Stimulated activated CD4-positive, alpha-beta T cell treated with anti-CD3 and anti-CD28 coated beads, Interleukin-1b, Interleukin-23, amount 100 ng/mL, for 1 hour (primary cell): ENCODE measurements at regions not wholly inside any gene's neighbourhood (a gene's known extent, or its start where the extent isn't known, plus 50 kb on each side); places are given as distances from the start of the nearest gene placed in this dataset.

Source experiments
- DNase-seq, 2 donors: peaks; one replicate each; pipeline ENCODE4 v3.0.0-alpha.2; 2020; ENCODE audit warnings: low read depth in 2 of 2

DNA sequence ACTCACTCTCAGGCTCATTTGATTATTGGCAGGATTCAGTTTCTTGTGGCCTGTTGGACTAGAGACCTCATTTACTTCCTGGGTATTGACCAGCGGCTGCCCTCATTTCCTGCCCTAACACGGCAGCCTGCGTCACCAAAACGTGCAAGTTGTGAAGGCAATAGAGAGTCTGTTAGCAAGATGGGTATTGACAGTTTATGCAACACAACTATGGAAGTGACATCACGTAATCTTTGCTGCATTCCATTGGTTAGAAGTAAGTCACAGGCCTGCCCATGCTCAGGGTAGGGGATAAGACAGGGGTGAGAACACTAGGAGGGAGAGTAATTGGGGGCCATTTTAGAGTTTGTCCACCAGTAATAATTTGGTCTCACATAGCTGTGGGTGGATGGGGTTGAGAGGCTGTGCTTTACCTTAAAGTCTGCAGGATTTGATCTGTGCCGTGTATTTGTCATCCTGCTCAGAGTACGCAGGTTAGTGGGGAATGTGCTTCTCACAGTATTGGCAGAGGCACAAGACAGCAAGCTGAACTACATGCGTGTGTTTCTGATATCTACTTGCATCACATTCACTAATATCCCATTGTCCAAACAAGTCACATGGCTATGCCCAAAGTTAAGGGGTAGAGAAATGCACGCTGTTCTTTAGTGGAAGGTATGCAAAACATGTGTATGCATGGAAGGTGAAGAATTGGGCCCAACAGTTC is 83.3 kb downstream of the EDEM1 start:
- DNase-seq, result no peak

DNA sequence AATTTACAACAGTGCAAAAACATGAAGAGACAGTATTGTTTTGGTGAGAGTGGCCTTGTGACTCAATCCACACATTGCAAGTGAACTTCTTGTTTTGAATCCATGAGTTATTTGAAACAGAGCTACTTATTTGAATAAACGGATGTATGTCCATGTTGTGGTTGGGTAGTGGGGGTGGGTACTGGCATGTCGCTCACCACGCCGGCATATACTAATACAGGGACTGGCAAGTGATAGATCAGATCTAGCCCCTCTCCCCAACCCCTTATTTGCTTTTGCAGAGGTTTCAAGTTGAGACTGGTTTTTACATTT is 83.8 kb downstream of the EDEM1 start:
- DNase-seq, result no peak

DNA sequence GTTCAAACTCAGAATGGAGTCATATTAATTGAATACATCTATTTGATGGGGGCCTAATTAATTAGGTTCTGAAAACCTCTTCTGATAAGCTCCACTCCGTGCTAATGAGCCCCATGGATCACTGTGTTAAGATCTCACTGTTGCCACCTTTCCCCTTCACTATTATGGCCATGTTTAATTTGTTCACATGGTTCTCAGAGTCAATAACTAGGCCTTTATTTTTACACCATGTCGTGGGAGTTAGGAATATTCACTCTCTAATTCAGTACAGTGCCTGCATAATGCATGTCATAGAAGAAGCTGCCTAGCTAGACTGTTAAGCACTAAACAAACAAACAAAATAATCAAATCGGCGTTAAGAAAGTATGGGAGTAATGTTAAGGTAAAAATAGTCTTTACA is 84.9 kb downstream of the EDEM1 start:
- no peak for DNase-seq

DNA sequence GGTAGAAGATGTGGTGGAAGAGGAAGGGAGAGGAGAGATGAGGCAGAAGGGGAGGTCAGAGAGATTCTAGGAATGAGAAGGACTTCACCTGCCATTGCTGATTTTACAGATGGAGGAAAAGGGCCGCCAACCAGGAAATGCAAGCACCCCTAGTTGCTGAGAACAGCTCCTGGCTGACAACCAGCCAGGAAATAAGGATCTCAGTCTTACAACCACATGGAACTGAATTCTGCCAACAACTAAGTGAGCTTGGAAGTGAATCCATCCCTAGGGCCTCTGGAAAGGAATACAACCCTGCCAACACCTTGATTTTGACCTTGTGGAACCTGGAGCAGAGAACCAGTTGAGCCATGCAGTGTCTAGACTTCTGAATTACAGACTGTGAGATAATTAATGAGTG is 86.6 kb downstream of the EDEM1 start:
- DNase-seq, result no peak

DNA sequence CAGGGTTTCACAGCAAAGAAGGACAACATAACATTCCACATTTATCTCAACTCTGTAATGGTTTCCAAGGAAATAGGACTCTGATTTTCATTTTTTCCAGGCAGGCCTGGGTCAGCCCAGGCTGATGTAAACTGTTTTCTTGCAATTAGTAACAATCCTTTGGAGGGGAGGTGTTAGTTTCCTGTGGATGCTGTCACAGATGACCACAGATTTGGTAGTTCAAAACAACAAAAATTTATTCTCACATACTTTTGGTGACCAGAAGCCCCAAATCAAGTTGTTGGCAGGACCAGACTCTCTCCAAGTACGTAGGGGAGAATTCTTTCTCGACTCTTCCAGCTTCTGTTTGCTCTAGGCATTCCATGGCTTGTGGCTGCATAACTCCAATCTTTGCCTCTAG is 88.0 kb downstream of the EDEM1 start:
- no peak for DNase-seq

DNA sequence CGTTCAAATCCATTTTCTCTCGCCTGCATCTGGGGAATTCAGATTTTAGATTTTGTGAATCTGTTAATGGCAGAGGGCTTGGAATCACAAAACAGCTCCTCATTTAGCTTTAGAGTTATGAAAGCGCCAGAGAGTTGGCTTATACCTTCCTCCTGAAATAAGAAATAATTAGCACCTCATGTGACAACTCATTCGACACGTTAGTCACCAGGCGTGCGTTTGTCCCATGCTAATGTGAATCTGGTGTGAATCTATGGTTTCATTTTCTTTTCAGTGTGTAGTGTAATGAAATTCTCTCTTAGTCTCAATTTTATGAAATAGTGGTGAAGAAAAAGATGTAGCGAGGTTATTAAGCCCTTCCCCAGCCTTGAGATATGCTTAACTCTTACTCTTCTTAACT is 89.4 kb downstream of the EDEM1 start:
- no peak for DNase-seq

DNA sequence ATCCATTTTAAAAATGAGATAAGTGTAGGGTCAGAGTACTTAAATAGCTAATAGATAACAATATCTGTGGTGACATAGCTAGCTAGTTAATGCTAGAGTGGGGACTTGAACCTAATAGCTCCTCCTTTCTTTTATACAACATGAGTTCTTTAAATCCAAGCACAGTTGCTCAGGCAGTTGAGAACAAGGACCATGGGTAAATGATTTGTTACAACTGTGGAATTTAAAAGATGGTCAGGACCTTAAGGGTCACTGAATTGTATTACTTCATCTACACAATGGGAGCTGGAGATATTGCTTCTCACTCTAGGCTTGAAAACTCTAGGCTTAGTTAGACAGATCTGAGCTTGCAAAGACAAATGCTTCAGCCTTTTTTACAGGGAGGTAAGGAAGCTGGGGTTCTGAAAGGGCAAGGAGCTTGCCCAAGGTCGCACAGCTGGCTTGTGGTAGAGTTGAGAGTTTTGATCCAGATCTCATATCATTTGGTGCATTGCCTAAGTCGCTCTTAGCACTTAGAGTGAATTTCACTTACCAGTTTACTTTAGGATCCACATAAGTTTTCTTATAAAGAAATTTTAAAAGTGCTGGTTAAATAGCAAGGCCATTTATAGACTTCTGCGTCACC is 90.2 kb downstream of the EDEM1 start:
- DNase-seq, result no peak

DNA sequence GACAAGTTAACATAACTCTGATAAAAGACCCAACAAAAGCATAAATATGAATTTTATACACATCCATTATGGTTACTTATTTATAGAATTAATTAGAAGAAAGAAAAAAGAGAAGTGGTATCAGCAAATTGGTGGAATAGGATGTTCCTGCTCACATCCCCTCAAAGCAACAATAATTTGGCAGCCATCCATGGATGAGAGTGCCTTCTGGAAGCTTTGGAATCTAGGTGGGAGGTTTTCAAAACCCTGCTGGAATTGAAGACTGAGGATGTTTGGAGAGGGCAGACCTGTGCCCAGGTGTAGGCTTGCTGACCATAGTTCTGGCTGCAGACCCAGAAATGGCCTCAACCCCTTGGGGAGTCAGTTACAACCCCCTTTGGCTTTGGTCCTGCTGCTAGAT is 91.2 kb downstream of the EDEM1 start:
- no peak for DNase-seq

DNA sequence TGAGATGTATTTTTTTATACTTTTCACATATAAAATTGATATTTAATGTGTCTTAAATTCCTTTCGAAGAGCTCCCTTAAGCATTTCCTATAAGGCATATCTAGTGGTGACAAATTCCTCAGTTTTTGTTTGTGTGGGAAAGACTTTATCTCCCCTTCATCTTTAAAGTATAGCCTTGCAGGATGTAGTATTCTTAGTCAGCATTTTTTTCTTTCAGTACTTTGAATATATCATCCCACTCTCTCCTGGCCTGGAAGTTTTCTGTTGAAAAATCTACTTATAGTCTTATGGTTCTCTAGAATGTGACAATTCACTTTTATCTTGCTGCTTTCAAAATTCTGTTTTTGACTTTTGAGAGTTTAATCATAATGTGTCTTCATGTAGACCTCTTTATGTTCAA is 95.2 kb downstream of the EDEM1 start:
- no peak for DNase-seq

DNA sequence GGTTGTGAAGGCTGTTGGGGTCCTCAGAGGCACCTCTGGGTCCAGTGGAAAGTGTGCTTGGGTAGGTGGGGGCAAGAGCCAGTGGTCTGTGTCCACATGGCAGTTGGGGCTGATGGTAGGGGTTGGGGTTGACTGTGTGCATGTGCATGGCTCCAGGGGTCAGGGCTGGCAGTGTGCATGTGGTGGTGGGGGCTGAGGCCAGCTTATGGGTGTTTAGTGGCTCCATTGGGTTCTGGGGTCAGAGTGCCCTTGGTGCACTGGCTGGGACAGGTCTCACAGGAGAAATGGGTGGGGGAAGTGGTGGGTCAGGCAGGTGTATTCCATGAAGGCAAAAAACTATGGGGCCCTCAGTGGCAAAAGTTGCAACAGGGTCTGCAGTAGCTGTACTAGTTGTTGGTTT is 97.9 kb downstream of the EDEM1 start:
- no peak for DNase-seq

DNA sequence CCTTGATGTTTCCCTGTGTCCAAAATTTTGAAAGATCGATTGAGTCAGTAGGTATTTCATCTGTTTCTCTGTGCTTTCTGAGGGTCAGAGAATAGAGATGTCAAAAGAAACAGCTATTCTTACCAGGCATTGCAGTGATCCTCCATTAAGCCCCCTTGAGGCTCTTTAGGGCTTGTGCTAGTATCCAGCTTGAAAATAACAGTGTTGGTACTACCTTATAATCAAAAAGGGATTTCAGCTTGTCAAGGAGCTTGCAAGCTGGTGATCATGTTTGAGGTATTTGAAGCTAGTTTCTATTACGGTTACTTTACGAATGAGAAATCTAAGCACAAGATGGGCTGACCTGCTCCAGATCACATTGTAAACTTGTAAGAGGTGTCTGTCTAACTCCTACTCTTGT is 103.4 kb downstream of the EDEM1 start:
- no peak for DNase-seq

DNA sequence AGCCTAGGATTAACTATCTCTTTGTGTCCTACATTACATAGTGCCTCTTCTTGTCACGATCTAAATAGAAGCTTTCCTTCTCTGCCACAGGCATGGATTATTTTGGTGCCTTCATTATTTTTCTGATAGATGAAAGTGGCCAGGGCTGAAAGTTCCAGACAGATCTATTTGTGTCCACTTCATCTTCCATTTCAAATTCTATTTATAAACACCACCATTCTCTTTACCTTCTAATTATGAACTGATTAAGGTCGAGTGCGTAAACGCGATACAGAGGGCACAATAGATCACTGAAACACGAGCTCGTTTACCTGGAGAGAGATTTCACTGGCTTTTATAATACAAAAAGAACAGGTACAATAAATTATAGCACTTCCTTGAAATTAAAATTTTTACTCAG is 105.0 kb downstream of the EDEM1 start:
- no peak for DNase-seq

DNA sequence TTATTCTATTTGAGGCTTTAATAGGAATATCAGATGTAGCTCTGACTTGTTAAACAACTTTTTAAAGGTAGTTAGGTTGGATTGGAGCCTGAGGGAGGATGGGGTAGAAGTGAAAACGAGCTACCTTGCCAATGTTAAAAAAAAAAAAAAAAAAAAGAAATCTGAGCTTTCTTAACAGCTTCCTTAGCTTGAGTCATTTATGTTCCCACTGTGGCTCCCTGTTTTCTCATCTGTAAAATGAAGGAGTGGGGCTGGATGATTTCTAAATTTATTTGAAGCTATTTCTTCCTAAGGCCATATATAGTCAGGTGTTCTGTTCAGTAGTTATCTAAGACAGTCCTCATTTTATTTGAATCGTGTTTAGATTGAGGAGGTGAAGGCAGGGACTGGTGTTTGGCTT is 105.7 kb downstream of the EDEM1 start:
- no peak for DNase-seq

DNA sequence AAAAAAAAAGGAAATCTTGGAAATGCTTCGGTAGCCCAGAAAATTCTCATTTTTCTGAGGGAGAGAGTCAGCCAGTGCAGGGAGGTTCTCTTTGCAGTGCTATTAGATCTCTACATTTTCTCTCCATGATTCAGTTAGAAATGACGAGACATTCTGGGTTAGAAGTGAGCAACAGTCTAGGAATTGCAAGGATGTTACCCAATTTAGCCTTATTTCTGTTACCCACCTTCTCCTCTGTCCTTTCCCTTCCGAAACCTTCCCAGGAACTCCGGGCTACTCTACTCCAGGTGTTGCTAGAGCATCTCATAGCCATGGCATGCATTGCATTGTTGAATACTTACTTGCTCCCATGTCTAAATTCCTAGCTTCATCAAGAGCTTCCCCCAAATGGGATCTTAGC is 106.8 kb downstream of the EDEM1 start:
- DNase-seq, result no peak

DNA sequence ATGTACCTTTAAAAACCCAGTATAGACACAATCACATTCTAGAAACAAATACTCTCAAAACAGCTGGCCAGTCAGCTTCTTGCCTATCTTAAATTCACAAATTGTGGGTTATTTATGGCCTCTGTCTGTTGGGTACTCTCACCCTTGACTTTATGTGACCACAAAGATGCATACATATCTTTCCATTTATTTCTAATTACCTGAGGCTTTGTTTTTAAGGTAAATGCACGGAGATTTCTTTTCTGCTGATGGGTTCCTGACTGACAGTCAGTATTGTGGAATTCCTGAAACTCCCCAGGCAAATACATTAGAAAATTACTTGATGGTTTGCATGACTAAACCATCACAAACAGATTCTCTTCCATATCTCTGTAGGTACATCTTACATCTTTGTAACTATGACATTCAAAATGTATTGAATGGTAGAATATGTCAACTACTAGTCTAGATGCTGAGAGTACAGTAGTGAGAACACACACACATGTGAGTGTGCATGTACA is 107.7 kb downstream of the EDEM1 start:
- no peak for DNase-seq

DNA sequence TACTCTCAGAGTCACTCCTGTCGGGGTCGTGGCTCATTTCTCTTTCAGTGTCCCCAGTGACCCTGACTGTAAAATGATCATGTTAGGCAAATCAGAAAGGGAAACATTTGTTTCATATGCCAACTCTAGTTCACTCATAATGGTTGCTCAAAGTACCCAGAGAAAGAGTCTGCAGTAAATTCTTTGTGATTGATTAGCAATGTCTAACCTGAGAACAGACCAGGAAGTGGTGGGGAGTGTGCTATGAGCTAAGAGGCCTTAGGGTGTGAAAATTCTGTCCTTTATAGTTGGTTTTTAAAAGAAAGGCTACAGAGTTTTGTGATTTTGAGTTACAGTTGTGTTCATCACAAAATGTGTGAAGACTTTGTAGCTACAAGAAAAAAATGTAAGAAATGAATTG is 108.9 kb downstream of the EDEM1 start:
- no peak for DNase-seq

DNA sequence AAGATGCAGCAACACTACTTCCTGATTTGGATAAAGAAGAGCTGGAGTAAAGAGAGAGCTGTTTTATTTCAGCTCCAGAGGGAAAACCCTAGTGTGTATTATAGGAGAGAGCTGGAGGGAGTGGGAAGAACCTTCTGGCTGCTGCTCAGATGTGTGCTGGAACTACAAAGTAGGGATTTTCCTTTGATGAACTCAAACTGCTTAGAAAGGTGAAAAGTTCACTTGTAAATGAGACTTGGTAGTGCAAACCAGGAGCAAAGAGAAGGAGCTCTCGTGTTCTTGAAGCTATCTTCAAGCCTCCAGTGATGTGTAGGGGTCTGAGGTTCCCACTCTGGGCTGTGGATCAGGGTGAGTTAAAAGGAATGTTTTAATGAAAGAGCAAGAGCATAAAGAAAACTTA is 110.4 kb downstream of the EDEM1 start:
- no peak for DNase-seq

DNA sequence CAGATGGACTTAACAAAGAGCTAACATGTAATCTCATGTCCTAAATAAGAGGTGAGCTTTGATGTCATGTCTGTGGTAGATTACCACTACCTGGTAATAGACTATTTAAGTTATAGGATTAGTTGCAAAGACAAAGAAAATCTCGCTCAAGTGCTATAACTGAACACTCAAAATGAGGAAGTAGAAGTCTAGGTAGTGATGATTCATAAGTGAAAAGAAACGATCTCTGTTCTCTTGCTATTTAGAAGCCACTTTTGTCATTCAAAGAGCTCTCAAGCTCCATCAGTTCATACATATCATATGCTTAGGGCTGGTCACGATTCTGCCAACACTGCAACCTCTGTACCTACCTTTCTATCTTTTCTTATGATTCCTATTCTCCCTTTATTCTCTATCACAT is 110.9 kb downstream of the EDEM1 start:
- DNase-seq, result no peak

DNA sequence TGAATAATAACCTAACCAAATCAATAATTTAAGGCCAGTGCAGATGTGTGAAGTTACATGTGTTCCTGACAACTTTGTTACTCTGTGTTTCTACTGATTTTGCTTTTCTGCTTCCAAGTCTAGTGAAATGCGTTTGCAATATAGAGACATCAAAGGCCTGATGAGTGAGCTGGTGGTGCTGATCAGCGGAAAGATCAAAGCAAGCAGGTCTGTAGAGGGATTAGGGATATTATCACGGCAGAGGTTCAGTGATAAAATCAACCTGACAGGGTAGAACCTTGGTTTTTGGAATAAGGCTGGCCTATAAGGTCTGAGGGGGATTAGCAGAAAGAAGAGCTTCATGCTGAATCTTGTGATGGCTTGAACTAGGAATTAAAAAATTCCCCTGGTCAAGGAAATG is 111.7 kb downstream of the EDEM1 start:
- no peak for DNase-seq

DNA sequence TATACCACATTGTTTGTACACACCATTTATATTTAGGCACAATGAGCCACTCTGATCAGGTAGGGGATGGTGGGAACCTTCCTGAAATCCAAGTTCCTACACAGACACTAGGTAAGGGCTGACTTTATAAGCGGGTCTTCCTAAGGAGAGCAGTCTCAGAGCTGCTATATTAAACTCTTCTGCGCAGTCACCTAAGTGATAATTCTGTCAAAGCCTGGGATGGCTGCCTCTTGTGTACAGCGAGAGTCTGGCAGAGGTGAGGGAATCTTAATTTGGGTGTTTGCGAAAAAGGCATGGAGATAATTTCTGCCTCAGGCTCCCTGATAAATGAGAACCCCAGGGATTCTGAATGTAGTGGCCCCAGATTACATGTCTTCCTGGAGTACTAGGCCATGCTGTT is 113.1 kb downstream of the EDEM1 start:
- DNase-seq, result no peak

DNA sequence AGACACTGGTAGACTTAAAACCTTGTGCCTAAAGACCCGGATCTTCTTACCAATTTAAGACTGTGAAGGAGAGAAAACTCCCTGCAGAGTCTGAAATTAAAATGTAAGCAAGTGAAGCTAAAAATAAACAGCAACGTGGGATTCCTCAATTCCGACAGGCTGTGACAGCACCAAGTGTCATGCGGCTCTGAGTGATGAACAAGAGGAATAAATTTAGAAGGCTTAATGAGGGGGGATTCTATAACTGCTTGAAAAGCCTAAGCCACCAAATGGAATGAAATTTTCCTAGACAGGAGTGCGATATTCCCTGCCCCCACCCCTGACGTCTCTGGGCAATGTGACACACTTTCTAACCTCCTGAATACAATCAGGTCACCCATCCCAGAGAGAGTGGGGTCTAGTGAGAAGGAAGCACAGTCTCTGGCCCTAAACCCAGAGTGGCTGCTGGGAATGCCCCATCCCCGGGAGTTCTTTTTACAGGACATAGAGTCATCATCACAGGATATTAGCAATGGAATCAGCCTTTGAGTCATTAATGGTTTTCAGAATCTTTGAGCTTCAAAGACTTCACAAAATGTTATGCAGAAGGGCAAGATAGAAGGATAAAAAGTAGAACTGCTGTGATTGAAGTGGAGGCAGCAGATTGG is 114.3 kb downstream of the EDEM1 start:
- no peak for DNase-seq

DNA sequence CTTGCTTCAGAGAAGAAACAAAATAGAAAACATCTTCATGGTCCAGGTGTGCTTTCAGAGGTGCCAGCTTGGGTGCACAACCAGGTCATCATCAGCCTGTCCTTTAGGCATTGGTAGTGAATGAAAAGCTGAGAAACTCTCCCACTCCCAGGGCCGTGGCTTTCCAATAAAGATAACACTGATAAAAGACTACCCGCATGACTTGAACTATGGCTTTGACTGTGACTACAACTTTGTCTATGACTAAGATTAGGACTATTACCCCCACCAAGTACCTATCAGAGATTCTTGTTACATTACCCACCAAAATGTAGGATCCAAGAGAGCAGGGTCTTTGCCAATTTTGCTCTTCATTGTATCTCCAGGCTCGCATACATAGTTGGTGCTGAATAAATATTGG is 115.2 kb downstream of the EDEM1 start:
- no peak for DNase-seq

DNA sequence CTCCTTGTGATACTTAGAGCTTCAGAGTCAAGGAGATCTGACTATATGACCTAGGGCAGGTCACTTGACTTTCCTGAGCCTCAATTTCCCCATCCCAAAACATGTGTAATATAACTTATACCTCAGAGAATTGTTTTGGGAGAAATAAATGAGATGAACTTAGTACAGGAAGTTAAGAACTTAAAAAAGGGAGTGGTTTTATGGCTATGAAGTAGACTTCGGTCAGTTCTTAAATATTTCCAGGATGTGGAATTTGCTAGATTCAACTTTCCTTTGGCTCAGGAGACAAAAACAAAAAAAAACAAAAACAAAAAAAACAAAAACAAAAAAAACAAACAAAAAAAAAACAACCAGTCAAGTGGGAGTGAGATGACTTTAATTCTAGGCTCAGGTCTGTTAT is 116.7 kb downstream of the EDEM1 start:
- DNase-seq, result no peak
